HFF-Myc (cell line): ENCODE measurements at regions not wholly inside any gene's neighbourhood (a gene's known extent, or its start where the extent isn't known, plus 50 kb on each side); places are given as distances from the start of the nearest gene placed in this dataset.

Experiments used
- DNase-seq: peaks from one replicate; pipeline ENCODE4 v3.0.0-alpha.2; 2011; ENCODE audit warnings: low read depth; ENCODE audit errors: extremely low read depth
- H3K4me3 ChIP-seq: replicated peaks from 2 replicates; pipeline ENCODE4 v1.5.1; 2011; ENCODE audit warnings: low read depth, mild to moderate bottlenecking, control low read depth, low read length
- CTCF ChIP-seq: IDR thresholded peaks from 2 replicates; pipeline ENCODE4 v1.5.1; 2012; ENCODE audit warnings: mild to moderate bottlenecking, low read depth, low read length, control low read depth; ENCODE audit errors: missing control alignments

GRCh38 chr6:141364694-141365093 lies 768.0 kb upstream of the GJE1 start:
- no peak overlapping the region for H3K4me3 ChIP-seq
- no peak for TF ChIP-seq CTCF
- DNase-seq: no peak

DNA sequence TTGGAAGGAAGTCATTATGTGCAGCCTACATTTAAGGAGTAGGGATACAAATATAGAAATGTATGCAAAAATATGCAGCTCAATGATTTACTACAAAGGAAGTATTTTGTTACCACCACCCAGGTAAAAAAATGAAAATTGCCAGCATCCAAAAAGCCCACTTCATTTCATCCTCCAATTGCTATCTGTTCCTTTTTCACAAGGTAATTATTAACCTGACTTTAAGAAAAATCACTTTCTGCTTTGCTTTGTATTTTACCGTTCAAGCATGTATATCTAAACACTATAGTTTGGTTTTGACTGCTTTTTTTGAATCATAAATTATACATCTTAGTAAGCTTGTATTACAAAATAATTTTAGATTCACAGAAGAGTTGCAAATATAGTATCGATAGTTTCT lies 768.5 kb upstream of the GJE1 start:
- H3K4me3 ChIP-seq: no peak overlapping the region
- DNase-seq: no peak
- no peak for TF ChIP-seq CTCF

DNA sequence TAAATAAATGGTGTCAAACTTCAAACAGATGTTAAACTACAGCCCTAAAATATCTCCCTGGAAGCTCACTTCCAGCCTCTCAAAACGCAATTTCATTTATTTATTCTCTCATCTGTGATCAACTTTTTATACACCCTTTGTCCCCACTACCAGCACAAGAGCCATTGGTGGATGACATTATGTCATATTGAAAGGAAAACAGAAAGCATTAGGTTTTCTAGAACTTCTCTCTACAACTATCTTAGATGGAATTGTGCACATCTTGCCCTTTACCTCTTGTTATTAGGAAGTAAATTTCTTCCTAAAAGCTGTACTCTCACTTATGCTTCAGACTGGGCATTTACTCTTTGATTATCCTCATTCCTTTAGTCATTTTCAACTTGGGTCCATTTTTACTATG lies 771.2 kb upstream of the GJE1 start:
- TF ChIP-seq CTCF: no peak
- no peak for DNase-seq
- H3K4me3 ChIP-seq: no peak overlapping the region

DNA sequence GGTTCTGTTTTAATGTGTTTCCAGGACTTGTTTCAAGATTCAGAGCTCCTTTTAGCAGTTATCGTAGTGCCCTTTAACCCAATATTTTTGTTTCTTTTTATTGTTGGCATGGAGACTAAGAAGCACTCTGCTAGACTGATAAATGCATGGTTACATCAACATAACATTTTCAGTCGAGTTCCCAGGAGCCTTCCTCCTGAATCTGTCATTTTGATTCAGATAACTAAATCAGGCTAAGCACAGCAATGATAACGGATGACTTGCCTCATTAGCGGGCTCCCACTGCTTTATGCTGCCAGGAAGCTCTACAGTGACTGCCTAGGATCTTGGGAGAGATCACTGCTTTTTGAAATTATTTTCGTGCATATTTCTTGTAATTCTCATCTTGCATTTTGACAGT lies 772.8 kb upstream of the GJE1 start:
- no peak for TF ChIP-seq CTCF
- DNase-seq: no peak
- H3K4me3 ChIP-seq: no peak overlapping the region

GRCh38 chr6:141354191-141354955 lies 778.4 kb upstream of the GJE1 start:
- TF ChIP-seq CTCF: no peak
- H3K4me3 ChIP-seq: no peak overlapping the region

GRCh38 chr6:141351721-141352120 lies 781.0 kb upstream of the GJE1 start:
- H3K4me3 ChIP-seq: no peak overlapping the region
- no peak for TF ChIP-seq CTCF

More at GRCh38 chr6:141354191-141354955, 778.4 kb upstream of the GJE1 start:
- no peak for DNase-seq

DNA sequence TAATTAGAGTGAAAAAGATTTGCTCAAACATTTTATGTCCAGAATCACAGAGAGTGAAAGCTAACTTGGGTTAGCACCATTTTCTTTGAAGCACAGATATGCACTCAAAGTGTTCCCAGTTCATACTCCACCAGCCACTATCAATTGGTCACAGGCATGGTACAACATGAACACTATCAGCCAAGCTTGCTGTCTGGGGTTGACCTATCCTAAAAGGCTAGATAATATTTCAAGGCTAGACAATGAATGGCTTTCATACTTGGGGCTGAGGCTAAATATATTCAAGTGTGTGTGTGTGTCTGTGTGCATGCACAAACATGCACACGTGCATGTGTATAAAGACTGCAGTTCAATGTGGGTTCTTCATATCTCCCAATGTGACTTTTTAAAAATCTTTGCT lies 783.0 kb upstream of the GJE1 start:
- DNase-seq: no peak
- H3K4me3 ChIP-seq: no peak overlapping the region
- no peak for TF ChIP-seq CTCF

More at GRCh38 chr6:141351721-141352120, 781.0 kb upstream of the GJE1 start:
- no peak for DNase-seq
